ENCODE measurements at regions not wholly inside any gene's neighbourhood (a gene's known extent, or its start where the extent isn't known, plus 50 kb on each side); places are given as distances from the start of the nearest gene placed in this dataset.

DNA sequence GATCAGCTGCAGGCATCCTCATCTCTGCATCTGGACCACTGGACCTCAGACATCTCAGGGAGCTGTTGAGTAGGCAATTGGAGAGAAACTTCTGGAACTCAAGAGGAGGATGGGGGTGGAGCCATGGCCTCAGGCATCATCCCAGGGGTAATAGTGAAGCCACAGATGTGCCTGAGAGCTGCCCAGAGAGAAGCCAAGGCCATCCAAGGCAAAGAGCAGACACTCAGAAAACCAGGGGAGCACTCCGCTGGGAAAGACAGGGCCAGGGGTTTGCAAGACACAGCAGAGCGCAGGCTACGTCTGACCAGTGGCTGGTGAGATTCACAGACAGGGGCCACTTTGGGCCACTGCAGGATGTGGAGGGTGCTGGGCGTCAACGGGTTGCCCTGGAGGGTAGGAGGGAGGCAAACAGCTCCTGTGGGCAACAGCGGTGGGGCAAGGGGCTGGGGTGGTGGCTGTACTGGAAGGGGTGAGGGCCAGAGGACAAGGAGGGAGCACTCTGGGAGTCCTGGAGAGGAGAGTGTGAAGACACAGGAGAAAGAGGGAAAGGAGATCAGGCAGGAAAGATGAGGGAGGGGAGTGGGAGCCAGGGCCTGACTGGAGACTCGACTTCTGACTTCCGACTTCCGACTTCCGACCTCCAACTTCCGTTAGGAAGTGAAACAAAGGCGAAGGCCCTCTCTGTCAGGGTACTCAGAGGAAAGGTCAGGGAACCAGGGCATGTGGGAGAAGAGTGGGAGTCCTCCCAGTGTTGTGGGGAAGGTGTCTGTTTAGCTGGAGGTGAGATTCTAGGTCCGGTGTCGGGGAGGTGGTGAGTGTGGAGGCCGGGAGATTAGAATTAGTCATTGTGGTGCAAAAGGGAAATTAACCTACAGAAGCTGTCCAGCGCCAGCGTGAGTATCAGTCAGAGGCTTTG is 69.7 kb upstream of the ANTXRL start:
- no peak for TF ChIP-seq CTCF (IDR thresholded peaks at IDR 0.05; ENCODE audit: low read length)
- no peak for TF ChIP-seq EZH2 (IDR thresholded peaks at IDR 0.05; ENCODE audit: borderline replicate concordance, low read length)
